T47D (cell line): ENCODE measurements at regions not wholly inside any gene's neighbourhood (a gene's known extent, or its start where the extent isn't known, plus 50 kb on each side); places are given as distances from the start of the nearest gene placed in this dataset.
"Not testable (repeated sequence)": the region's sequence is repeated elsewhere in the genome, so short reads cannot be mapped to it uniquely, and the experiment has no call there.

Source experiments
- DNase-seq, 2 experiments: peaks; one replicate each; pipeline versions ENCODE4 v3.0.0 to v3.0.0-alpha.2; 2011 to 2012; ENCODE audit warnings: low read depth in 1 of 2, low spot score in 1 of 2
- JUND ChIP-seq: IDR thresholded peaks from 2 replicates; pipeline ENCODE4 v1.6.1; 2012; ENCODE audit warnings: low read depth
- in situ Hi-C: cut with HindIII; loops from 2 replicates; pipeline ENCODE4 v1.10.0; 2016; ENCODE audit warnings: low sequenced_read_pairs, low pct_unique_long_range_greater_than_20kb

DNA sequence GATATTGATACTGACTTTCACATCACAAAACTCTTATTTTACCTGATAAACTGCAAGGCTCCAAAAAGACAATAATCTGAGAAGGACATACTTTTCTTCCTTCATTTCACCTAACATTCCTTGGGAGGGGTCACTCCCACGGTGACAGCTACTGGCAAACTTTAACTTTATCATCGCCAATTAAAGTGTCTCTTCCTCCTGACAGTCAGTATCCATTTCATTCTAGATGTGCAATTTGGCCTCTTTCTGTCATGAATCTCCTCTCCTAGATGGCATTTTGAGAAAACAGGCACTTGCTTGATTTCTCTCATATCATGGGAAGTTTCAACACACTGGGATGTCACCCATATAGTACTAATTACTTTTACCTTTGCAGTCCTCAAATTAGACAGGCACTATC, 413.5 kb upstream of the CCNG1 start:
- DNase-seq: no peak

DNA sequence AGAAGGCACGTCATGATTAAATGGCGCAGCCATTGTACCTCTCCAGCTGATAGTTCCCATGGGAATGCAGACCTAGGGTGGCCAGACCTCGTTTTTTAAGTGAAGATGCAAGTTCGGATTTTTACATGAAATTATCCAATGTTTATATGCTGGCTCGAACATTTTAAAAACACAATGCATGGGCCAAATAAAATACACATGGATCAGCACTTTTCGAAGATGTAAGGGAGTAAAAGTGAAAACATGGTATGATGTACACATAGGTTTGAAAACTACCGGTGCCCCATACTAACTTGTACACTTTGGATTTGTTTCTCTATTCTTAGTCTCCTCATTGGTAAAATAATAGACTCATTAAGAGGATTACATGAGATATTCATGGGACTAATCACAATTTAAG, 412.5 kb upstream of the CCNG1 start:
- no peak for TF ChIP-seq JUND
- no peak for DNase-seq
- in situ Hi-C loops: no loop called here

More for the DNA sequence above, 413.5 kb upstream of the CCNG1 start:
- in situ Hi-C loops: no loop called here
- TF ChIP-seq JUND: no peak

DNA sequence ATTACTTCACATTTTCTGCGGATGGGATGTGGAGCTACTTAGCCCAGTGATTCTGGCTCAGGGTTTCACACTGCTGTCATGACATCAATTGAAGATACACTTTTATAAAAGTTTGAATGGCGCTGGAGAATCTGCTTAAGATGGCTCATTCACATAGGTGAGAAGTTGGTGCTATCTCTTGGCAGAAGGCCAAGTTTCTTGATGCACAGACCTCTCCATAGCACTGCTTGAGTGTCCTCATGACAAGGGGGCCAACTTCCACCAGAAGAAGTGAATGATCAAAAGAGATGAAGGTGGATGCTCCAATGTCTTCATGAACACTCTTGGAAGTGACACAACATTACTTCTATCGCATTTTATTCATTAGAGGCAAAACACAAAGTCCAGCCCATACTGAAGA, 403.7 kb upstream of the CCNG1 start:
- no peak for DNase-seq
- in situ Hi-C loops: no loop called here
- TF ChIP-seq JUND: no peak

DNA sequence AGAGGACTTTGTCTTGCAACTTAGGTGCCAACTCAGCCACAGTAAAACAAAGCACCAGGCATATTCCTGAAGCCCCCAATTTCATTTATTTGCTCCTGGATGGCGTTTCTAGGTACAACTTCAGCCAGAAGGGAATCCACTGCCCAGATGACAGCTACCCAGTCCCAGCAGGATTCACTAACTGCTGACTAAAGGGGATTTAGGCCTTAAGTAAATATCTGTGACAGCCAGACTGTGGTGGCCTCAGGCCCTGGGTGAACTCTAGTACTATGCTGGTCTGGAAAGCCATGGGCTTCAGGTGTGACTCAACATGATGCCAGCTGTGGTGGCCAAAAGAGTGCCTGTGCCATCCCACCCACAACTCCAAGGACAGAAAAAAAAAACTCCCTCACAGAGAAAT, 396.1 kb upstream of the CCNG1 start:
- DNase-seq: no peak
- TF ChIP-seq JUND: no peak
- in situ Hi-C loops: no loop called here

DNA sequence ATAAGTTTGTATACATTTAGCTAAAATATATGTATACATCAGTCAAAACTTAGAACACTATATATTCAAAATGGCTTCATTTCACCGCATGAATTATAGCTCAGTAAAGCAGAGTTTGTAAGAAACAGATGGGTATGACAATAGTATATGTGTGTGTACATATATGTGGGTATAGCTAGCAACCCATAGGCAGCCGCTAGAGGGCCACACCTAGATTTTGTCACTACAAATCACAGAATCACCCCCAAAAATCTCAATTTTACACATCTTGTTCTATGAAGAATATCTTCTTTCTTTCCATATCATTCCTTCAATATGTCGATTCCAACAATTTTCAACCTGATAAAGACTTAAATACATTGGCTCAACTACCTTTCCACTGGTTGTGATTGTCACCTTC, 357.8 kb upstream of the CCNG1 start:
- DNase-seq: peak; percentile 7 to 34
- TF ChIP-seq JUND: no peak
- in situ Hi-C loops: no loop called here

DNA sequence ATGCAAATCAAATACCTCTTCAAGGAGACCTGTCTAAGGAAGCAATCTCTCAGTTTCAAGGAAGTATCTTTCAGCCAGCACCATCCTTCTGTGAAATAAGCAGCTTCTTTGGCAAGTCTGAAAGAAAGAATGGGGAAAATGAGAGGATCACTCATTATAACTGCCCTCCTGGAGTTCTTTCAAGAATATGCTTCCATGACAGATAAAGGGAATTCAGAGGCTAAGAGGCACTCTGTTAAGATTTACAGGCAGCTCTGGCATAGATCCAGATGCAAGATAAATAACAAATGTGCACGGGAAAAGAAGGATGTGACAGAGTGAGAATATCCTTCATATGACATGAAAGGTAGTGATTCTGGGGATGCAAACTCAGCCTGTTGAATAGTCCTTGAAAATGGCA, 348.2 kb upstream of the CCNG1 start:
- DNase-seq: no peak
- in situ Hi-C loops: no loop called here
- TF ChIP-seq JUND: no peak

DNA sequence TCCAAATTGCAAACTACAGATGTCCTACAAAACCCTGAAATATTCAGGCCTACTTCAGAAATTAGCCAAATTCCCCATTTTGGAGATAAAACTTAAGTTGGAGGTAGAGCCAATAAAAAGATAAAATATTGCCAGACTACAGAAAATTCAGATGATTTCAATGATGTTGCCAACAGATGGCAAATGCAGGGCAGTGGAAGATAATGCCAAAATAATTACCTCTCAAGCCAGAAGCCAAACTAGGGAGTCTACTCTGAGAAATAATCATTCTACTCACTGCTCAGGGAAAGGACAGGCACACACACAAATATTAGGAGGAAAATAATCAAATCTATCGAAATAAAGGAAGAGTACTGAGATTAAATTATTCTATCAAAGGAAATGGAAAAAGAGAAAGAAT, 347.5 kb upstream of the CCNG1 start:
- DNase-seq: no peak
- in situ Hi-C loops: no loop called here
- no peak for TF ChIP-seq JUND

DNA sequence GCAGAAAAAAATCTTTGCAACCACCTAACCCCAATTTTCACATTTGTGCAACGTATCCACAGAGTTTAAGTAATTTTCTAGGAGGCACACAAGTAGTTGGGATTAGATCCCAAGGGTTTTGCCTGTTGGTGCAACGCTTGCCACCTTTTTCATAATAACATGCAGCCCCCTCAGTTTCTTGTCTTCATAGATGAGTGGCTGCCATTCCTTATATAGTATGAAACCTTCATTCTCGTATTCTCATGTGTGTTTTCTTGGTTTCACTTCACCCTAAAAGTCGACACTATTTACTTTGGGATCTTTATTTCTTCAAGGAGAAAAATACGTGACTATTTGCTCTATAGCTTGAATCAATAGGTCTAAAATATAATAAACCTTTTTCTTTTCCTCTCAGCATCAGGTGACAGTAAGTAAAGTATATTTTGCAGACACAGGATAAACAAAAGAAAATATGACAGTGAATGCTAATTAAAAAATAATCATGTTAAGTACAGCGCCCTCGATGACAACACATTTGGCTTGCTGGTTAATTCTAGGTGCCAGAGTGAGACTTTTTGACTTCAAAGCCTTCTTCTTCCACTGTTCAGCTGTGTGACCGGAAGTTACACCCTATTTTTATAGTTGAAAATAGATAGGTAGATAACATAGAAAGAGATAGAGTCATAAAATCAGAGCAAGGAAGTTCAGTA, 342.8 kb upstream of the CCNG1 start:
- in situ Hi-C loops: no loop called here
- no peak for DNase-seq
- no peak for TF ChIP-seq JUND

DNA sequence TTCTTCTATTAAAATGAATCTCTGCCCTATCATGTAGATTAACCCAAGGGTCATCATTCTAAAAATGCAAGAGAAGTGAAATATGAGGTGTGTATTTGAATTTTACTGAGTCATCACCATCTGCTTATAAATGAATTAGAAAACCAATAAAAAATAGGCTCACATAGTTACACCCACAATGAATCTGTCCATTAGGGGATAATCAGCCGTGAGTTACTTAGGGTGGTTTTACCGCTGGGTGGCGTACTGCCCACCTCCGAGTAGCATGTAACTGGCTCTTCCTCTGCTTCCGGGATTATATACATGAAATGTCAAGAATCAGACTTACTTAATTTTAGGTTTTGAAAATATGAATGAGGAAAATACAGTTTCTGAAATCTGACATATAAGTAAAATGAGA, 332.9 kb upstream of the CCNG1 start:
- no peak for DNase-seq
- TF ChIP-seq JUND: no peak
- in situ Hi-C loops: no loop called here

DNA sequence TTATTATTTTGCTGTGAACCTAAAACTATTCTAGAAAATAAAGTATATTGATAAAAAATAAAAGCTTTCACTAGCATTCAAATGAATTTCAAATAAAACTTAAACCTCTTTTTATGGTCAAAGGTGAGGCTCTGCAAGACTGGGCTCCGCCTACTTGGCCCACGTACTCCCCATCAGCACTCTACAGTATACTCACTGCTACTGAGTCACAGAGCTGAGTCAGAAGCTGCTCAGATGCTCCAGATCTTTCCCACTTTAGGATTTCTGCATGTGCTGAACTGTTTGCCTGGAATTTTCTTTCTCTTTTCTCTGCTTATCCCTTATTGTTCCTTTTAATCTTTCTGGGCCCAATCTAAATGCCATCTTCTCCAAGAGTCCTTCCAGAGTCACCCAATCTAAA, 331.9 kb upstream of the CCNG1 start:
- no peak for TF ChIP-seq JUND
- DNase-seq: no peak
- in situ Hi-C loops: no loop called here

DNA sequence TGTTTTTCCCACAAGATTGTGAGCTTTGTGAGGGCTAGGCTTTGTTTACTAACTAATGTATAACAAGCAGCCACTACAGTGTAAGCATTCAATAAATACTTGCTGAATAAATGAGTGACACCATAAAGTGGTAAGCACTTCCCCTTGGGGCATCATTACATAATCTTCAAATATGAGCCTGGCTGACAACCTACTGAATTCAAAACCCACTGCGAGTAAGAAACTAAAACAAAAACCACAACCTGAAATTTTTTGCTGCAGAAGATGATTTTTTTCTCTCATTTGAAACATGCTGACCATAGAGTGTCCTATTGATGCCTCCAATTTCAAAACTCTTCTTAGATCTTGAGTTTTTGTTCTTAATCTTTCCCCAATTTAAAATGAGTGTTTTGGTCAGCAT, 331.3 kb upstream of the CCNG1 start:
- peak in 1 of 2 experiments; percentile 25 for DNase-seq
- in situ Hi-C loops: no loop called here
- TF ChIP-seq JUND: no peak

DNA sequence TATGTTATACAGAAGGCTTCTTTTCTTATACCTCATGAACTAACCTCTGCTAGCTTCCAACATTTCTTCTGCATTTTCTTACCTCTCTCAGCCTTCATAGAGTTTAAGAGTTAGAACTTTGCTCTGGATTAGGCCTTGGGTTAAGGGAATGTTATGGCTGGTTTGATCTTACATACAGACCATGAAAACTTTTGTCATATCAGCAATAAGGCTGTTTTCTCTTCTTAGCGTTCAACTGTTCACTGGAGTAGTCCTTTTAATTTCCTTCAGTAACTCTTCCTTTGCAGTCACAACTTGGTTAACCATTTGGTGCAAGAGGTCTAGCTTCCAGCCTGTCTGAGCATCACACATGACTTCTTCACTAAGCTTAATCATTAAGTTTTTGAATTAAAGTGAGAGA, 329.0 kb upstream of the CCNG1 start:
- DNase-seq: no peak
- in situ Hi-C loops: no loop called here
- TF ChIP-seq JUND: no peak

DNA sequence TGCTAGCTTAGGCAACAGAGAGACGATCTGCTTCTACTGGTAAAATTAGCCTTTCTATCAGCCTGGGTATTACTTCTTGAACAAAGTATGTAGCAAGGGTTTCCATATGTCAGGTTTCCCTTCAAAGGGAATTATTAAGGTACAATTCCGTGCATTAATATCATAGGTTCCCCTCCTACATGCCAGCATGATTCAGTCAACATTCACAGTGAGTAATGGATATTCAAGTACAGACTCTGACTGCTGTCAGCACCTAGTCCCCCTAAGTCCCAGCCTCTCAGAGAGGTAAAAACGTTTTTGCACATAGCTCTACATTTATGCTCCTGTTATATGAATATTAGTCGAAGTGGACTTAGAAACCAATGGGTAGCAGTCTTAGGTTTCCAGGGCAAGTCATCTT, 322.4 kb upstream of the CCNG1 start:
- in situ Hi-C loops: no loop called here
- DNase-seq: no peak
- no peak for TF ChIP-seq JUND

DNA sequence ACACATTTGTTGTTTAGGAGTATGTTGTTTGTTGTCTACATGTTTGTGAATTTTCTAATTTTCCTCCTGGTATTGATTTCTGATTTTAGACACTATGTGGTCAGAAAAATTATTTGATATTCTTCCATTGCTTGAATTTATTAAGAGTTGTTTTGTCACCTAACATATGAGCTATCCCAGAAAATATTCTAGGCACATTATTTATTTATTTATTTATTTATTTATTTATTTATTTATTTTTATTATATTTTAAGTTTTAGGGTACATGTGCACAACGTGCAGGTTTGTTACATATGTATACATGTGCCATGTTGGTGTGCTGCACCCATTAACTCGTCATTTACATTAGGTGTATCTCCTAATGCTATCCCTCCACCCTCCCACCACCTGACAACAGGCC, 320.8 kb upstream of the CCNG1 start:
- DNase-seq, in situ Hi-C loops: not testable (repeated sequence)

DNA sequence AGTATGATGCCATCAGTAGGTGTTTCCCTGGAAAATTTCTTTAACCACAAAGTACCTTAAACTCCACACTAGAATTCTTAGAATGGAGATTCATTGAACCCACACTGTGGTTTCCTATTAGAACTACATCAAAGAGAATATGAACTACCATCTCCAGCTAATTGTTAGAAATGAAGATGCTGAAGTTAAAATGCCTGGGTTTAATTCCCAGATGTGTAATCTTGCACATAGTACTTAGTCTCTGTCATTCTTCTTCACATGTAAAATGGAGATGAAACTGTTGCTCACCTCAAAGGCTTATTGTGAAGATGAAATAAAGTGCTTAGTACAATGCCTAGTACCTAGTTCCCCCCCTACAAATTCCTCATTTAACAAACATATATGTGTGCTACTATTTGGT, 303.3 kb upstream of the CCNG1 start:
- in situ Hi-C loops: no loop called here
- DNase-seq: no peak
- TF ChIP-seq JUND: no peak
